Smooth muscle cell (in vitro differentiated cells): ENCODE measurements at regions not wholly inside any gene's neighbourhood (a gene's known extent, or its start where the extent isn't known, plus 50 kb on each side); places are given as distances from the start of the nearest gene placed in this dataset.
"Not testable (repeated sequence)": the region's sequence is repeated elsewhere in the genome, so short reads cannot be mapped to it uniquely, and the experiment has no call there.

Experiments
- DNase-seq: peaks from one replicate; lab custom pipeline; 2025; ENCODE audit not compliant: unreplicated experiment; lab: John Stamatoyannopoulos, UW
- H2AFZ ChIP-seq: fragments of 200-600 bp; sonication (generic); 2 replicates; pipeline ENCODE4 v1.6.0; 2016; ENCODE audit warnings: antibody characterized with exemption, low read depth, mild to moderate bottlenecking
- H3F3A ChIP-seq: fragments of 200-600 bp; sonication (generic); 2 replicates; pipeline ENCODE4 v1.6.0; 2017; ENCODE audit warnings: antibody characterized with exemption, low read depth
- H3K27ac ChIP-seq: fragments of 200-600 bp; sonication (generic); 2 replicates; pipeline ENCODE4 v1.5.1; 2016; ENCODE audit warnings: low read depth, mild to moderate bottlenecking
- H3K27me3 ChIP-seq: fragments of 200-600 bp; sonication (generic); 2 replicates; pipeline ENCODE4 v1.6.1; 2016; ENCODE audit warnings: low read depth, mild to moderate bottlenecking
- H3K36me3 ChIP-seq: fragments of 200-600 bp; sonication (generic); 2 replicates; pipeline ENCODE4 v1.5.1; 2016; ENCODE audit warnings: low read depth
- H3K4me1 ChIP-seq: fragments of 200-600 bp; sonication (generic); 2 replicates; pipeline ENCODE4 v1.5.1; 2016; ENCODE audit warnings: low read depth
- H3K4me2 ChIP-seq: fragments of 200-600 bp; sonication (generic); 2 replicates; pipeline ENCODE4 v1.6.0; 2016; ENCODE audit warnings: mild to moderate bottlenecking
- H3K4me3 ChIP-seq: fragments of 200-600 bp; sonication (generic); 2 replicates; pipeline ENCODE4 v1.5.1; 2016; ENCODE audit warnings: mild to moderate bottlenecking
- H3K79me2 ChIP-seq: fragments of 200-600 bp; sonication (generic); 2 replicates; pipeline ENCODE4 v1.6.0; 2016; ENCODE audit warnings: low read depth, mild to moderate bottlenecking
- H3K9ac ChIP-seq: fragments of 200-600 bp; sonication (generic); 2 replicates; pipeline ENCODE4 v1.6.0; 2016; ENCODE audit warnings: low read depth
- H3K9me3 ChIP-seq: fragments of 200-600 bp; sonication (generic); replicated peaks from 2 replicates; pipeline ENCODE4 v1.5.1; 2016; ENCODE audit warnings: low read depth
- H4K20me1 ChIP-seq: fragments of 200-600 bp; sonication (generic); 2 replicates; pipeline ENCODE4 v1.6.0; 2016; ENCODE audit warnings: low read depth
- CTCF ChIP-seq: fragments of 200-600 bp; sonication (generic); IDR thresholded peaks from 2 replicates; pipeline ENCODE4 v1.5.1; 2017; ENCODE audit warnings: borderline replicate concordance, mild to moderate bottlenecking, antibody characterized with exemption; ENCODE audit not compliant: insufficient read depth, poor library complexity, severe bottlenecking
- WGBS: methylation state at CpG from one replicate; pipeline ENCODE4 v1.1.7; 2016; ENCODE audit warnings: low lambda C conversion rate; 5-methylcytosine and 5-hydroxymethylcytosine counted together

- H2AFZ ChIP-seq, H4K20me1 ChIP-seq, H3K79me2 ChIP-seq, DNase-seq, H3F3A ChIP-seq, H3K4me1 ChIP-seq, H3K27me3 ChIP-seq, H3K36me3 ChIP-seq, H3K4me2 ChIP-seq, H3K9me3 ChIP-seq, H3K9ac ChIP-seq, H3K27ac ChIP-seq, H3K4me3 ChIP-seq: not testable (repeated sequence)
- WGBS = 86% methylated on average over 6 of the region's 6 CpGs
These were observed 51.1 kb upstream of the RASSF6 start for GRCh38 chr4:73671348-73671747.

DNA sequence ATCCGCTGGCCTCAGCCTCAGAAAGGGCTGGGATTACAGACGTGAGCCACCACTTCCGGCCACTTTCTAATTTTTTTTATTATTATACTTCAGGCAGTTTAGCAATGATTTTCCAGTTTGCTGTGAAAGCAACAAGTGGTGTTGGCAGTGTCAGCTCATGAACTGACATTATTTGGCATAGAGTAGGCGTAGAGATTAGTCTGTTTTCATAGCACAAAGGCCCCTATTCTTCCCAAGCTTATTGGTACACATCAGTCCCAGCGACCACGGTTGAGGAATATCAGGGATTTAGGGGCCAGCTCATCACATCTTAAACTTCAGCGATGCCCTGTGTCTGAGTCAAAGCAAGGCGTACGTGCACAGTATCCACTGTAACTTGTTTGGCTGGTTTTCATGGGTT, 53.0 kb upstream of the RASSF6 start:
- no peak for DNase-seq

GRCh38 chr4:73674451-73674919, 54.2 kb upstream of the RASSF6 start:
- 67% methylated on average over 6 of the region's 6 CpGs for WGBS
- DNase-seq = no peak
- peaks cover 4% of the 10 kb centered on the region for H3F3A ChIP-seq
- H3K27ac ChIP-seq = peak overlapping the region; percentile 2
- no peaks in the 10 kb centered on the region for H3K79me2 ChIP-seq
- H4K20me1 ChIP-seq = no peaks in the 10 kb centered on the region
- TF ChIP-seq CTCF = no peak
- no peaks in the 10 kb centered on the region for H3K4me1 ChIP-seq
- no peaks in the 10 kb centered on the region for H3K9me3 ChIP-seq
- peak overlapping the region; percentile 45 for H2AFZ ChIP-seq
- no peak overlapping the region for H3K4me2 ChIP-seq
- no peak overlapping the region for H3K9ac ChIP-seq
- no peaks in the 10 kb centered on the region for H3K27me3 ChIP-seq
- H3K36me3 ChIP-seq = no peaks in the 10 kb centered on the region
- no peak overlapping the region for H3K4me3 ChIP-seq

More for the DNA sequence above, 53.0 kb upstream of the RASSF6 start:
- Histone ChIP-seq H3K9me3 (no peaks in the 10 kb centered on the region), H3K27ac (no peak overlapping the region), H3K27me3 (no peaks in the 10 kb centered on the region), H2AFZ (no peak overlapping the region), H3K4me3 (no peak overlapping the region), H3K4me2 (no peak overlapping the region), H3K36me3 (no peaks in the 10 kb centered on the region), H3K79me2 (no peaks in the 10 kb centered on the region), H4K20me1 (no peaks in the 10 kb centered on the region), H3K4me1 (no peaks in the 10 kb centered on the region), H3F3A (peaks cover 4% of the 10 kb centered on the region), H3K9ac (no peak overlapping the region)
- TF ChIP-seq CTCF = no peak
- 37% methylated on average over 9 of the region's 9 CpGs for WGBS

DNA sequence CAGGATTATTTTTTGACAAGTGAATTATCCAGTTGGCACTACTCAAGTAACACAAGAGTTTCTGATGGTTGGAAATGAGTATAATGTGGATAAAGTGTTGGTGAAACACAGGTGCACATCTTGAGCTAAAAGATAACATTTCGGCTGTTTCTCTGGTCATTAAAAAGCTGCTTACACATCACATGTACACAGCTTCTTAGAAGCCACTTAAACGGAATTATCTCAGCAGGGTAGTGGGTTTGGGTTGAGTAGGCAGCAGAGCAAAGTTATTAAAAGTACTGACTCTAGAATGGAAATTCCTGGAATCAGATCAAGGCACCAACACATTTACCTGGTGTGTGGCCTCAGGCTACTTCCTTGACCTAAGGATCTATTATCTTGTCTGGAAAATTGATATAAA, 55.4 kb upstream of the RASSF6 start:
- H3K4me2 ChIP-seq = no peak overlapping the region
- H3K27me3 ChIP-seq = no peaks in the 10 kb centered on the region
- H3K4me1 ChIP-seq = no peaks in the 10 kb centered on the region
- H2AFZ ChIP-seq = no peak overlapping the region
- H3K36me3 ChIP-seq = no peaks in the 10 kb centered on the region
- DNase-seq = no peak
- no peaks in the 10 kb centered on the region for H3F3A ChIP-seq
- H3K27ac ChIP-seq = no peak overlapping the region
- no peaks in the 10 kb centered on the region for H4K20me1 ChIP-seq
- no peak overlapping the region for H3K4me3 ChIP-seq
- H3K9me3 ChIP-seq = no peaks in the 10 kb centered on the region
- 65% methylated on average over 2 of the region's 2 CpGs for WGBS
- no peak overlapping the region for H3K9ac ChIP-seq
- TF ChIP-seq CTCF = no peak
- no peaks in the 10 kb centered on the region for H3K79me2 ChIP-seq
